Germinal center (tissue), 1 donor: ENCODE measurements at regions not wholly inside any gene's neighbourhood (a gene's known extent, or its start where the extent isn't known, plus 50 kb on each side); places are given as distances from the start of the nearest gene placed in this dataset.

Experiments
- DNase-seq: peaks from one replicate; pipeline ENCODE4 v3.0.0; 2012; ENCODE audit warnings: mixed read lengths, low spot score

- DNase-seq = no peak
Measured at GRCh38 chr10:109504401-109504800, 418.9 kb downstream of the XPNPEP1 start.

- no peak for DNase-seq
Measured at GRCh38 chr10:109487691-109488090, 435.6 kb downstream of the XPNPEP1 start.

GRCh38 chr10:109480836-109481235 lies 442.5 kb downstream of the XPNPEP1 start:
- DNase-seq = no peak

- no peak for DNase-seq
Measured at GRCh38 chr10:109475711-109476421, 447.4 kb downstream of the XPNPEP1 start.

GRCh38 chr10:109474812-109475211 lies 448.5 kb downstream of the XPNPEP1 start:
- DNase-seq = no peak

GRCh38 chr10:109474261-109474660 lies 449.1 kb downstream of the XPNPEP1 start:
- DNase-seq = no peak

- no peak for DNase-seq
Measured at GRCh38 chr10:109467551-109467950, 455.8 kb downstream of the XPNPEP1 start.

GRCh38 chr10:109464949-109465348 lies 458.4 kb downstream of the XPNPEP1 start:
- no peak for DNase-seq

GRCh38 chr10:109457302-109457638 lies 466.0 kb downstream of the XPNPEP1 start:
- DNase-seq = no peak

GRCh38 chr10:109456566-109457301 lies 466.6 kb downstream of the XPNPEP1 start:
- no peak for DNase-seq

- DNase-seq = no peak
Measured at GRCh38 chr10:109454691-109455090, 468.6 kb downstream of the XPNPEP1 start.

- DNase-seq = no peak
Measured at GRCh38 chr10:109451879-109452278, 471.4 kb downstream of the XPNPEP1 start.

GRCh38 chr10:109450702-109451101 lies 472.6 kb downstream of the XPNPEP1 start:
- DNase-seq = no peak

- no peak for DNase-seq
Measured at GRCh38 chr10:109433434-109433833, 489.9 kb downstream of the XPNPEP1 start.

- no peak for DNase-seq
Measured at GRCh38 chr10:109432281-109432680, 491.0 kb downstream of the XPNPEP1 start.

- DNase-seq = no peak
Measured at GRCh38 chr10:109430799-109431198, 492.5 kb downstream of the XPNPEP1 start.

- no peak for DNase-seq
Measured at GRCh38 chr10:109430043-109430760, 493.1 kb downstream of the XPNPEP1 start.

GRCh38 chr10:109428775-109429491 lies 494.4 kb downstream of the XPNPEP1 start:
- no peak for DNase-seq

GRCh38 chr10:109427411-109427810 lies 495.9 kb downstream of the XPNPEP1 start:
- no peak for DNase-seq

- no peak for DNase-seq
Measured at GRCh38 chr10:109426987-109427386, 496.3 kb downstream of the XPNPEP1 start.

GRCh38 chr10:109418795-109419194 lies 504.5 kb downstream of the XPNPEP1 start:
- DNase-seq = no peak

GRCh38 chr10:109417803-109418202 lies 505.5 kb downstream of the XPNPEP1 start:
- no peak for DNase-seq
